ENCODE measurements at regions not wholly inside any gene's neighbourhood (a gene's known extent, or its start where the extent isn't known, plus 50 kb on each side); places are given as distances from the start of the nearest gene placed in this dataset.

GRCh38 chr14:76708771-76709170, 52.5 kb upstream of the VASH1 start:
- H3K9me3 ChIP-seq: no peaks in the 10 kb centered on the region
- intact Hi-C loops (cut with DNase I): no loop called here
- no peaks in the 10 kb centered on the region for H3K4me1 ChIP-seq
- no peak overlapping the region for H3K27ac ChIP-seq
- DNase-seq (no peak), ATAC-seq (no peak)
- H3K27me3 ChIP-seq (ENCODE audit: low read depth): no peaks in the 10 kb centered on the region
- no peaks in the 10 kb centered on the region for H3K36me3 ChIP-seq
- TF ChIP-seq CTCF (IDR thresholded peaks at IDR 0.05): no peak
- no peak overlapping the region for H3K4me3 ChIP-seq

- H3K9me3 ChIP-seq: no peaks in the 10 kb centered on the region
- intact Hi-C loops (cut with DNase I): no loop called here
- no peaks in the 10 kb centered on the region for H3K36me3 ChIP-seq
- no peak overlapping the region for H3K4me3 ChIP-seq
- ATAC-seq: peak; percentile 61 to 68
- DNase-seq: no peak
- no peaks in the 10 kb centered on the region for H3K27me3 ChIP-seq (ENCODE audit: low read depth)
- peak; percentile 80 for TF ChIP-seq CTCF (IDR thresholded peaks at IDR 0.05)
- H3K27ac ChIP-seq: no peak overlapping the region
- H3K4me1 ChIP-seq: no peaks in the 10 kb centered on the region
Observed at GRCh38 chr14:76710056-76711010, 50.9 kb upstream of the VASH1 start.
